Prostate gland (tissue), 2 donors: ENCODE measurements at regions not wholly inside any gene's neighbourhood (a gene's known extent, or its start where the extent isn't known, plus 50 kb on each side); places are given as distances from the start of the nearest gene placed in this dataset.

Experiments used
- CTCF ChIP-seq, 4 experiments: fragments of 200-600 bp in 2 of 4; fragments of 450-650 bp in 2 of 4; sonication (generic) in 2 of 4; IDR thresholded peaks; 1 replicate in 3 of 4; 2 replicates in 1 of 4; pipeline ENCODE4 v1.5.1; 2016 to 2019; ENCODE audit warnings: antibody characterized with exemption in 4 of 4, mild to moderate bottlenecking in 2 of 4, moderate library complexity in 2 of 4
- POLR2A ChIP-seq: fragments of 450-650 bp; IDR thresholded peaks from one replicate; pipeline ENCODE4 v1.6.1; 2016; ENCODE audit warnings: antibody characterized with exemption, mild to moderate bottlenecking
- POLR2AphosphoS5 ChIP-seq: sonication (generic); formaldehyde crosslinking; IDR thresholded peaks from one replicate; pipeline ENCODE4 v1.6.1; 2017; ENCODE audit warnings: antibody characterized with exemption

- TF ChIP-seq CTCF (IDR thresholded peaks at IDR 0.05): no peak
- TF ChIP-seq POLR2AphosphoS5: no peak
- TF ChIP-seq POLR2A: no peak
Measured at GRCh38 chr15:46039703-46040102, 404.9 kb downstream of the SQOR start.
